B cell (primary cell): ENCODE measurements at regions not wholly inside any gene's neighbourhood (a gene's known extent, or its start where the extent isn't known, plus 50 kb on each side); places are given as distances from the start of the nearest gene placed in this dataset.

ENCODE experiments used
- ATAC-seq: fragments of 200-7000 bp; cut with Tn5 transposase; one replicate; pipeline ENCODE4 v1.10.0; 2021; ENCODE audit warnings: low read depth, mild to moderate bottlenecking, moderate number of reproducible peaks, moderate library complexity
- CTCF ChIA-PET: fragments of 350-600 bp; sonication (Branson Sonifier 250); formaldehyde crosslinking; loops from one replicate; lab custom pipeline; 2021; ENCODE audit warnings: antibody characterized with exemption, inconsistent platforms; lab: Charles Lee
- POLR2A ChIA-PET: fragments of 350-600 bp; sonication (Branson Sonifier 250); formaldehyde crosslinking; loops from one replicate; lab custom pipeline; 2021; ENCODE audit warnings: antibody characterized with exemption; lab: Charles Lee
- DNase-seq: peaks from one replicate; pipeline ENCODE4 v3.0.0; 2013
- H2AFZ ChIP-seq: 2 replicates; pipeline ENCODE4 v1.6.1; 2012; ENCODE audit warnings: mild to moderate bottlenecking, low read depth, low read length; ENCODE audit not compliant: insufficient read depth, poor library complexity, severe bottlenecking
- H3K27ac ChIP-seq, 2 donors: 1 replicate in 1 of 2; 2 replicates in 1 of 2; pipeline ENCODE4 v1.5.1; 2012 to 2013; ENCODE audit warnings: low read length in 2 of 2, mild to moderate bottlenecking in 2 of 2, moderate library complexity in 1 of 2
- H3K27me3 ChIP-seq, 4 experiments: fragments of 200-600 bp in 1 of 4; sonication (generic) in 1 of 4; replicated peaks in 1 of 4; 1 replicate in 2 of 4; 2 replicates in 2 of 4; pipeline versions ENCODE4 v1.6.1 to v1.7.0; 2013 to 2016; ENCODE audit warnings: low read length in 3 of 4, mild to moderate bottlenecking in 2 of 4, mixed read lengths in 1 of 4, moderate library complexity in 1 of 4; ENCODE audit not compliant: insufficient read depth in 4 of 4, control insufficient read depth in 3 of 4; ENCODE audit errors: control extremely low read depth in 1 of 4
- H3K36me3 ChIP-seq, 2 experiments: replicated peaks in 1 of 2; 1 replicate in 1 of 2; 2 replicates in 1 of 2; pipeline versions ENCODE4 v1.6.1 to v1.7.1; 2013; ENCODE audit warnings: low read length in 1 of 2; ENCODE audit not compliant: insufficient read depth in 2 of 2, control insufficient read depth in 1 of 2; ENCODE audit errors: control extremely low read depth in 1 of 2, extremely low read depth in 1 of 2
- H3K4me1 ChIP-seq, 2 donors: fragments of 200-600 bp in 1 of 2; sonication (generic) in 1 of 2; 1 replicate in 1 of 2; 2 replicates in 1 of 2; pipeline versions ENCODE4 v1.5.1 to v1.6.1; 2013 to 2017; ENCODE audit warnings: low read length in 2 of 2; ENCODE audit not compliant: control insufficient read depth in 2 of 2, insufficient read depth in 2 of 2
- H3K4me2 ChIP-seq: replicated peaks from 2 replicates; pipeline ENCODE3; 2012; ENCODE audit warnings: mild to moderate bottlenecking, low read depth, low read length; ENCODE audit not compliant: poor library complexity, severe bottlenecking
- H3K4me3 ChIP-seq, 5 experiments: fragments of 200-600 bp in 1 of 5; sonication (generic) in 1 of 5; 1 replicate in 3 of 5; 2 replicates in 2 of 5; pipeline versions ENCODE4 v1.5.1 to v1.7.0; 2011 to 2016; ENCODE audit warnings: low read length in 4 of 5, mild to moderate bottlenecking in 4 of 5, low read depth in 2 of 5, control low read depth in 1 of 5, moderate library complexity in 1 of 5; ENCODE audit not compliant: insufficient read depth in 1 of 5; ENCODE audit errors: control extremely low read depth in 1 of 5, extremely low read depth in 1 of 5
- H3K79me2 ChIP-seq: fragments of 200-600 bp; sonication (generic); one replicate; pipeline ENCODE4 v1.6.0; 2016; ENCODE audit warnings: low read length; ENCODE audit not compliant: control insufficient read depth, insufficient read depth
- H3K9ac ChIP-seq: fragments of 200-600 bp; sonication (generic); 2 replicates; pipeline ENCODE4 v1.6.1; 2017; ENCODE audit warnings: mild to moderate bottlenecking, low read length, moderate library complexity
- H3K9me3 ChIP-seq, 3 donors: one replicate each; pipeline versions ENCODE4 v1.6.1 to v1.7.1; 2013; ENCODE audit warnings: low read length in 2 of 3; ENCODE audit not compliant: control insufficient read depth in 2 of 3, insufficient read depth in 1 of 3; ENCODE audit errors: control extremely low read depth in 1 of 3
- H4K20me1 ChIP-seq: 2 replicates; pipeline ENCODE4 v1.6.0; 2012; ENCODE audit warnings: mild to moderate bottlenecking, low read length; ENCODE audit not compliant: insufficient read depth, control insufficient read depth, poor library complexity, severe bottlenecking
- H3K27ac Mint-ChIP-seq: one replicate; pipeline ENCODE4 v1.8.0; 2021; ENCODE audit warnings: mixed read lengths
- H3K27me3 Mint-ChIP-seq: one replicate; pipeline ENCODE4 v1.8.0; 2021; ENCODE audit warnings: mixed read lengths
- H3K4me1 Mint-ChIP-seq: one replicate; pipeline ENCODE4 v1.8.0; 2021; ENCODE audit warnings: mixed read lengths
- H3K4me3 Mint-ChIP-seq: one replicate; pipeline ENCODE4 v1.8.0; 2021; ENCODE audit warnings: mixed read lengths
- H3K9me3 Mint-ChIP-seq: one replicate; pipeline ENCODE4 v1.8.0; 2022; ENCODE audit warnings: mixed read lengths; ENCODE audit not compliant: insufficient read depth
- CTCF ChIP-seq: fragments of 200-600 bp; IDR thresholded peaks from one replicate; pipeline ENCODE4 v1.8.0; 2022; ENCODE audit warnings: antibody characterized with exemption, mild to moderate bottlenecking
- EZH2 ChIP-seq: IDR thresholded peaks from 2 replicates; pipeline ENCODE4 v1.6.1; 2012; ENCODE audit warnings: borderline replicate concordance, low read depth, mild to moderate bottlenecking, moderate library complexity, low read length; ENCODE audit not compliant: insufficient read depth, poor library complexity, severe bottlenecking
- WGBS: methylation state at CpG from one replicate; pipeline ENCODE4 v1.1.5; 2013; ENCODE audit warnings: missing lambda C conversion rate; ENCODE audit not compliant: insufficient coverage; 5-methylcytosine and 5-hydroxymethylcytosine counted together
- intact Hi-C: fragments of 100-400 bp; cut with micrococcal nuclease; formaldehyde crosslinking; loops from one replicate; pipeline ENCODE4 v1.10.0; 2022

DNA sequence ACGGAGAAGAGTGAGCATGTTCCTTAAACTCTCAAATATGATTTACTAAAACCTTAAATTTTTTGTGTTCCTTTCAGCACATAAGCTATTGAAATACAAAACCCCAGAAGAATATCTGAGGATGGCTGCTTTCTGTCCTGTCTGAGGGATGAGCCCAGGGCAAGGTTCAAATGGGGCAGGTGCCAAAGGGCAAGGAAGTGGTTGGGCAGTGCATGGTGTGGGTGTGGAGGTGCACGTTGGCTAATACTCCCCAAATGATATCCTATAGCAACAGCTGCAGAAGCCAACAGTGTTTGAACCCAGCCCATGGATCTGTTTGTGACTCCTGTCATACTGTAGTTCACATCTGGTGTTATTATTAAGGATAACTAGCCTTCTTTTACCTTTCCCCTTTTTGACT, 183.0 kb downstream of the CDCA7 start:
- no peaks in the 10 kb centered on the region for H3K79me2 ChIP-seq
- CTCF ChIA-PET = no interaction called here
- TF ChIP-seq EZH2 (no peak), CTCF (no peak)
- Mint-ChIP-seq H3K9me3 (peaks cover 2% of the 10 kb centered on the region), H3K4me1 (no peaks in the 10 kb centered on the region), H3K4me3 (no peak overlapping the region), H3K27me3 (peaks cover 30% of the 10 kb centered on the region), H3K27ac (no peak overlapping the region)
- POLR2A ChIA-PET = no interaction called here
- H3K4me2 ChIP-seq = no peak overlapping the region
- no peak overlapping the region for H3K9ac ChIP-seq
- DNase-seq (no peak), ATAC-seq (no peak)
- no peaks in the 10 kb centered on the region for H3K36me3 ChIP-seq
- H3K4me3 ChIP-seq = no peak overlapping the region
- WGBS = no CpG with 5 or more reads among the region's 2 CpGs
- H4K20me1 ChIP-seq = no peaks in the 10 kb centered on the region
- intact Hi-C loops = no loop called here
- no peaks in the 10 kb centered on the region for H3K9me3 ChIP-seq
- H3K4me1 ChIP-seq = no peaks in the 10 kb centered on the region
- H3K27me3 ChIP-seq = peaks cover 0 to 3% (median 1%) of the 10 kb centered on the region in 4 experiments
- no peak overlapping the region for H3K27ac ChIP-seq
- no peak overlapping the region for H2AFZ ChIP-seq

DNA sequence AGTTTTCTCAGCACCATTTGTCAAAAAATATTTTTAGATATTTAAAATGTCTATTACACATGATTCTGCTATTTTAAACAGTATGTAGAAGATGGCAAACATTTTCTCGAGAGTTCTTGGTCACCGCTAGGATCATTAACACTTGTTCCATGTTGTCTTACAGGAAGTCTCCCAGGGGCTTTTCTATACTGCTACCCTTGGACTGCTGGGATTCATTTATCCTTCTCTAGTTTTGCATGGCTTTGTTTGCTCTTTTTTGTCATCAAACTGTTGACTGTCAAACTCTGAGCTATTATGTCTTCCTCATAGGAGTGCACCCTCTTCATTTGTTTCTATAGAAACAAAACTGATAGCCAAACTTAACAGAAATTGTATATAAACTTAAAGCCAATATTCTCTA, 184.9 kb downstream of the CDCA7 start:
- CTCF ChIA-PET = no interaction called here
- Histone ChIP-seq H3K27me3 (peaks cover 0 to 3% (median 1%) of the 10 kb centered on the region in 4 experiments), H3K27ac (no peak overlapping the region), H3K79me2 (no peaks in the 10 kb centered on the region), H3K4me3 (no peak overlapping the region), H2AFZ (no peak overlapping the region), H3K36me3 (no peaks in the 10 kb centered on the region), H4K20me1 (no peaks in the 10 kb centered on the region), H3K4me2 (no peak overlapping the region), H3K9me3 (no peaks in the 10 kb centered on the region), H3K9ac (no peak overlapping the region), H3K4me1 (no peaks in the 10 kb centered on the region)
- Mint-ChIP-seq H3K27ac (no peak overlapping the region), H3K4me3 (no peak overlapping the region), H3K9me3 (peaks cover 2% of the 10 kb centered on the region), H3K4me1 (no peaks in the 10 kb centered on the region), H3K27me3 (peaks cover 19% of the 10 kb centered on the region)
- TF ChIP-seq EZH2 (no peak), CTCF (no peak)
- intact Hi-C loops = no loop called here
- POLR2A ChIA-PET = no interaction called here
- DNase-seq (no peak), ATAC-seq (no peak)
- 93% methylated on average over 2 of the region's 2 CpGs for WGBS
